Mesendoderm (in vitro differentiated cells): ENCODE measurements at regions not wholly inside any gene's neighbourhood (a gene's known extent, or its start where the extent isn't known, plus 50 kb on each side); places are given as distances from the start of the nearest gene placed in this dataset.

Source experiments
- DNase-seq: peaks from one replicate; pipeline ENCODE4 v3.0.0; 2013
- H2AK5ac ChIP-seq: 2 replicates; pipeline ENCODE4 v1.6.1; 2013; ENCODE audit warnings: low read length, inconsistent platforms
- H2BK120ac ChIP-seq: 2 replicates; pipeline ENCODE4 v1.6.1; 2013; ENCODE audit warnings: low read depth, mild to moderate bottlenecking, low read length, moderate library complexity, mixed read lengths
- H2BK15ac ChIP-seq: replicated peaks from 2 replicates; pipeline ENCODE4 v1.6.1; 2013; ENCODE audit warnings: low read depth, mild to moderate bottlenecking, moderate library complexity
- H2BK5ac ChIP-seq: 2 replicates; pipeline ENCODE4 v1.6.1; 2013; ENCODE audit warnings: low read length, inconsistent platforms
- H3K18ac ChIP-seq: 2 replicates; pipeline ENCODE4 v1.6.1; 2013; ENCODE audit warnings: mild to moderate bottlenecking, low read length, mixed read lengths
- H3K23ac ChIP-seq: one replicate; pipeline ENCODE4 v1.6.1; 2013; ENCODE audit warnings: low read length
- H3K27ac ChIP-seq: 2 replicates; pipeline ENCODE4 v1.5.1; 2013; ENCODE audit warnings: low read depth, mild to moderate bottlenecking, inconsistent platforms, low read length, moderate library complexity
- H3K27me3 ChIP-seq: 2 replicates; pipeline ENCODE4 v1.6.1; 2013; ENCODE audit warnings: low read length, control low read depth, mild to moderate bottlenecking, inconsistent platforms; ENCODE audit not compliant: insufficient read depth, poor library complexity
- H3K36me3 ChIP-seq: 2 replicates; pipeline ENCODE4 v1.6.1; 2013; ENCODE audit warnings: low read length, inconsistent platforms; ENCODE audit not compliant: control insufficient read depth, insufficient read depth
- H3K4ac ChIP-seq: one replicate; pipeline ENCODE4 v1.6.1; 2013; ENCODE audit warnings: low read depth, mild to moderate bottlenecking, low read length, moderate library complexity
- H3K4me1 ChIP-seq: 2 replicates; pipeline ENCODE4 v1.6.1; 2013; ENCODE audit warnings: low read depth, low read length, inconsistent platforms; ENCODE audit not compliant: control insufficient read depth
- H3K4me2 ChIP-seq: 2 replicates; pipeline ENCODE4 v1.6.1; 2013; ENCODE audit warnings: low read length
- H3K4me3 ChIP-seq: 2 replicates; pipeline ENCODE4 v1.5.1; 2013; ENCODE audit warnings: mild to moderate bottlenecking, low read length
- H3K56ac ChIP-seq: one replicate; pipeline ENCODE4 v1.6.1; 2013; ENCODE audit warnings: low read length
- H3K79me1 ChIP-seq: 2 replicates; pipeline ENCODE4 v1.6.1; 2013; ENCODE audit warnings: low read length, inconsistent platforms
- H3K79me2 ChIP-seq: 2 replicates; pipeline ENCODE4 v1.6.1; 2013; ENCODE audit warnings: mild to moderate bottlenecking, low read length; ENCODE audit not compliant: control insufficient read depth, insufficient read depth
- H3K9ac ChIP-seq: 2 replicates; pipeline ENCODE4 v1.6.1; 2013; ENCODE audit warnings: low read length, inconsistent platforms
- H4K5ac ChIP-seq: one replicate; pipeline ENCODE4 v1.6.1; 2013; ENCODE audit warnings: low read length
- H4K8ac ChIP-seq: one replicate; pipeline ENCODE4 v1.6.1; 2013; ENCODE audit warnings: low read depth, mild to moderate bottlenecking, control low read depth, low read length, moderate library complexity
- WGBS: extraction: QIAGEN DNeasy Blood & Tissue Kit; methylation state at CpG from one replicate; pipeline ENCODE4 v1.1.7; 2013; ENCODE audit warnings: low lambda C conversion rate, missing lambda C conversion rate; ENCODE audit not compliant: insufficient coverage; ENCODE audit errors: extremely low coverage; 5-methylcytosine and 5-hydroxymethylcytosine counted together

- H3K56ac ChIP-seq = no peak overlapping the region
- H3K36me3 ChIP-seq = no peaks in the 10 kb centered on the region
- H3K4me1 ChIP-seq = no peaks in the 10 kb centered on the region
- H2BK15ac ChIP-seq = no peak overlapping the region
- no peak overlapping the region for H3K18ac ChIP-seq
- H3K23ac ChIP-seq = no peak overlapping the region
- H4K5ac ChIP-seq = no peak overlapping the region
- WGBS = no CpG with 5 or more reads among the region's 5 CpGs
- H3K79me1 ChIP-seq = no peaks in the 10 kb centered on the region
- no peaks in the 10 kb centered on the region for H3K27me3 ChIP-seq
- no peak overlapping the region for H3K4ac ChIP-seq
- no peak overlapping the region for H4K8ac ChIP-seq
- H3K4me2 ChIP-seq = no peak overlapping the region
- no peak overlapping the region for H3K9ac ChIP-seq
- H3K79me2 ChIP-seq = no peaks in the 10 kb centered on the region
- no peak overlapping the region for H2AK5ac ChIP-seq
- no peak overlapping the region for H3K27ac ChIP-seq
- H2BK5ac ChIP-seq = no peak overlapping the region
- DNase-seq = no peak
- no peak overlapping the region for H2BK120ac ChIP-seq
- no peak overlapping the region for H3K4me3 ChIP-seq
Observed at GRCh38 chr14:97543221-97543620, 746.0 kb downstream of the VRK1 start.

- no peaks in the 10 kb centered on the region for H3K36me3 ChIP-seq
- no peaks in the 10 kb centered on the region for H3K27me3 ChIP-seq
- no peak overlapping the region for H2AK5ac ChIP-seq
- H3K56ac ChIP-seq = no peak overlapping the region
- H3K79me1 ChIP-seq = no peaks in the 10 kb centered on the region
- H3K9ac ChIP-seq = no peak overlapping the region
- no peak overlapping the region for H4K8ac ChIP-seq
- H3K18ac ChIP-seq = no peak overlapping the region
- no peaks in the 10 kb centered on the region for H3K4me1 ChIP-seq
- no peak overlapping the region for H3K4me2 ChIP-seq
- no peak overlapping the region for H3K4ac ChIP-seq
- no peak overlapping the region for H2BK15ac ChIP-seq
- no peak overlapping the region for H3K4me3 ChIP-seq
- H3K79me2 ChIP-seq = no peaks in the 10 kb centered on the region
- H2BK120ac ChIP-seq = no peak overlapping the region
- no peak overlapping the region for H3K23ac ChIP-seq
- no peak overlapping the region for H4K5ac ChIP-seq
- DNase-seq = no peak
- H2BK5ac ChIP-seq = no peak overlapping the region
- no CpG with 5 or more reads among the region's 1 CpG for WGBS
- H3K27ac ChIP-seq = no peak overlapping the region
Observed at GRCh38 chr14:97543816-97544215, 746.6 kb downstream of the VRK1 start.

- Histone ChIP-seq H3K18ac (no peak overlapping the region), H3K27me3 (no peaks in the 10 kb centered on the region)
- no CpG with 5 or more reads among the region's 4 CpGs for WGBS
Observed at GRCh38 chr14:97544571-97544970, 747.4 kb downstream of the VRK1 start.

GRCh38 chr14:97546491-97547230 lies 749.5 kb downstream of the VRK1 start:
- Histone ChIP-seq H3K36me3 (no peaks in the 10 kb centered on the region), H2BK120ac (no peak overlapping the region), H3K27ac (no peak overlapping the region), H2BK15ac (no peak overlapping the region), H3K56ac (no peak overlapping the region), H3K79me1 (no peaks in the 10 kb centered on the region), H4K5ac (no peak overlapping the region), H3K9ac (no peak overlapping the region), H3K4me2 (no peak overlapping the region), H3K27me3 (no peaks in the 10 kb centered on the region), H4K8ac (no peak overlapping the region), H3K4me3 (no peak overlapping the region), H3K79me2 (no peaks in the 10 kb centered on the region), H3K4me1 (no peaks in the 10 kb centered on the region), H2BK5ac (no peak overlapping the region), H2AK5ac (no peak overlapping the region), H3K18ac (no peak overlapping the region), H3K4ac (no peak overlapping the region), H3K23ac (no peak overlapping the region)
- no CpG with 5 or more reads among the region's 20 CpGs for WGBS
- no peak for DNase-seq

More at GRCh38 chr14:97544571-97544970, 747.4 kb downstream of the VRK1 start:
- Histone ChIP-seq H2BK5ac (no peak overlapping the region), H3K4ac (no peak overlapping the region), H3K27ac (no peak overlapping the region), H2BK15ac (no peak overlapping the region), H2AK5ac (no peak overlapping the region), H3K56ac (no peak overlapping the region), H3K4me2 (no peak overlapping the region), H3K79me2 (no peaks in the 10 kb centered on the region), H3K36me3 (no peaks in the 10 kb centered on the region), H3K9ac (no peak overlapping the region), H3K79me1 (no peaks in the 10 kb centered on the region), H3K4me3 (no peak overlapping the region), H2BK120ac (no peak overlapping the region), H3K23ac (no peak overlapping the region), H4K8ac (no peak overlapping the region), H3K4me1 (no peaks in the 10 kb centered on the region), H4K5ac (no peak overlapping the region)
- DNase-seq = no peak

- no peaks in the 10 kb centered on the region for H3K36me3 ChIP-seq
- H3K79me1 ChIP-seq = no peaks in the 10 kb centered on the region
- no peak for DNase-seq
- no peak overlapping the region for H3K56ac ChIP-seq
- no peak overlapping the region for H3K9ac ChIP-seq
- no peak overlapping the region for H3K4me2 ChIP-seq
- H3K4me1 ChIP-seq = no peaks in the 10 kb centered on the region
- no peak overlapping the region for H3K23ac ChIP-seq
- H2BK120ac ChIP-seq = no peak overlapping the region
- no CpG with 5 or more reads among the region's 3 CpGs for WGBS
- H3K79me2 ChIP-seq = no peaks in the 10 kb centered on the region
- H2BK15ac ChIP-seq = no peak overlapping the region
- no peak overlapping the region for H4K5ac ChIP-seq
- H2BK5ac ChIP-seq = no peak overlapping the region
- no peak overlapping the region for H2AK5ac ChIP-seq
- H4K8ac ChIP-seq = no peak overlapping the region
- H3K27ac ChIP-seq = no peak overlapping the region
- H3K4me3 ChIP-seq = no peak overlapping the region
- no peak overlapping the region for H3K18ac ChIP-seq
- no peak overlapping the region for H3K4ac ChIP-seq
- no peaks in the 10 kb centered on the region for H3K27me3 ChIP-seq
Observed at GRCh38 chr14:97550463-97550862, 753.3 kb downstream of the VRK1 start.

GRCh38 chr14:97554597-97554996 lies 757.4 kb downstream of the VRK1 start:
- Histone ChIP-seq H3K79me2 (no peaks in the 10 kb centered on the region), H3K56ac (no peak overlapping the region), H3K4me2 (no peak overlapping the region), H3K9ac (no peak overlapping the region), H3K27me3 (no peaks in the 10 kb centered on the region), H3K23ac (no peak overlapping the region), H3K36me3 (no peaks in the 10 kb centered on the region), H3K4me1 (no peaks in the 10 kb centered on the region), H4K8ac (no peak overlapping the region), H2BK15ac (no peak overlapping the region), H3K18ac (no peak overlapping the region), H2AK5ac (no peak overlapping the region), H3K79me1 (no peaks in the 10 kb centered on the region), H3K27ac (no peak overlapping the region), H3K4ac (no peak overlapping the region), H2BK5ac (no peak overlapping the region), H3K4me3 (no peak overlapping the region), H4K5ac (no peak overlapping the region), H2BK120ac (no peak overlapping the region)
- DNase-seq = no peak
- no CpG with 5 or more reads among the region's 4 CpGs for WGBS
